Neural cell (in vitro differentiated cells): ENCODE measurements at regions not wholly inside any gene's neighbourhood (a gene's known extent, or its start where the extent isn't known, plus 50 kb on each side); places are given as distances from the start of the nearest gene placed in this dataset.
"Not testable (repeated sequence)": the region's sequence is repeated elsewhere in the genome, so short reads cannot be mapped to it uniquely, and the experiment has no call there.

Source experiments
- H2AFZ ChIP-seq: fragments of 200-600, 300-800 bp; sonication (generic), shearing (Covaris generic); 2 replicates; pipeline ENCODE4 v1.6.0; 2014; ENCODE audit warnings: low read depth, mild to moderate bottlenecking, antibody characterized with exemption, low read length, moderate library complexity
- H3F3A ChIP-seq: fragments of 200-600 bp; shearing (Covaris generic); 2 replicates; pipeline ENCODE4 v1.6.1; 2016; ENCODE audit warnings: mild to moderate bottlenecking, moderate library complexity, mixed read lengths, antibody characterized with exemption, low read length; ENCODE audit not compliant: insufficient read depth, poor library complexity, severe bottlenecking
- H3K27ac ChIP-seq: fragments of 200-600, 300-800 bp; sonication (generic), shearing (Covaris generic); 2 replicates; pipeline ENCODE4 v1.5.1; 2014; ENCODE audit warnings: mild to moderate bottlenecking, low read length, moderate library complexity
- H3K27me3 ChIP-seq: fragments of 300-800, 200-600 bp; sonication (generic), shearing (Covaris generic); 2 replicates; pipeline ENCODE4 v1.6.0; 2014; ENCODE audit warnings: mild to moderate bottlenecking, low read depth, low read length, moderate library complexity; ENCODE audit not compliant: insufficient read depth
- H3K36me3 ChIP-seq: fragments of 300-800, 200-600 bp; sonication (generic), shearing (Covaris generic); 2 replicates; pipeline ENCODE4 v1.5.1; 2014; ENCODE audit warnings: mild to moderate bottlenecking, antibody characterized with exemption, low read length, moderate library complexity; ENCODE audit not compliant: insufficient read depth
- H3K4me2 ChIP-seq: fragments of 300-800, 200-600 bp; sonication (generic), shearing (Covaris generic); 2 replicates; pipeline ENCODE4 v1.6.0; 2014; ENCODE audit warnings: mild to moderate bottlenecking, low read length
- H3K4me3 ChIP-seq: fragments of 300-800, 200-600 bp; sonication (generic), shearing (Covaris generic); 2 replicates; pipeline ENCODE4 v1.5.1; 2014; ENCODE audit warnings: mild to moderate bottlenecking, low read length, moderate library complexity
- H3K79me2 ChIP-seq: fragments of 200-600 bp; shearing (Covaris generic); replicated peaks from 2 replicates; pipeline ENCODE4 v1.6.0; 2014; ENCODE audit warnings: mild to moderate bottlenecking, low read length, moderate library complexity; ENCODE audit not compliant: insufficient read depth
- H3K9ac ChIP-seq: fragments of 300-800, 200-600 bp; sonication (generic), shearing (Covaris generic); 2 replicates; pipeline ENCODE4 v1.6.1; 2016; ENCODE audit warnings: mild to moderate bottlenecking, low read length, mixed read lengths
- H3K9me2 ChIP-seq: fragments of 200-600 bp; shearing (Covaris generic); 2 replicates; pipeline ENCODE4 v1.6.1; 2016; ENCODE audit warnings: mild to moderate bottlenecking, low read length, mixed read lengths; ENCODE audit not compliant: insufficient read depth
- H3K9me3 ChIP-seq: fragments of 200-600, 300-800 bp; sonication (generic), shearing (Covaris generic); 2 replicates; pipeline ENCODE4 v1.6.1; 2016; ENCODE audit warnings: mild to moderate bottlenecking, mixed run types, low read length, moderate library complexity, mixed read lengths
- H4K20me1 ChIP-seq: fragments of 200-600 bp; shearing (Covaris generic); 2 replicates; pipeline ENCODE4 v1.6.1; 2016; ENCODE audit warnings: mild to moderate bottlenecking, mixed run types; ENCODE audit not compliant: insufficient read depth
- EP300 ChIP-seq: fragments of 450-650 bp; conservative IDR thresholded peaks from 2 replicates; pipeline ENCODE4 v1.6.1; 2014; ENCODE audit warnings: antibody characterized with exemption, mild to moderate bottlenecking, moderate library complexity; ENCODE audit not compliant: poor library complexity, severe bottlenecking
- POLR2AphosphoS5 ChIP-seq: IDR thresholded peaks from 2 replicates; pipeline ENCODE4 v1.6.1; 2012
- REST ChIP-seq: IDR thresholded peaks from 2 replicates; pipeline ENCODE4 v1.6.1; 2012; ENCODE audit warnings: borderline replicate concordance
- TF ChIP-seq, protein P1 (sequence below): fragments of 450-650 bp; IDR thresholded peaks from 2 replicates; pipeline ENCODE4 v1.5.1; 2014; ENCODE audit warnings: antibody characterized with exemption, mild to moderate bottlenecking, moderate library complexity; ENCODE audit not compliant: poor library complexity, severe bottlenecking

GRCh38 chr5:1654786-1655495 lies 131.2 kb upstream of the LPCAT1 start:
- no peaks in the 10 kb centered on the region for H3K36me3 ChIP-seq
- no peaks in the 10 kb centered on the region for H3K79me2 ChIP-seq
- TF ChIP-seq, protein P1, sequence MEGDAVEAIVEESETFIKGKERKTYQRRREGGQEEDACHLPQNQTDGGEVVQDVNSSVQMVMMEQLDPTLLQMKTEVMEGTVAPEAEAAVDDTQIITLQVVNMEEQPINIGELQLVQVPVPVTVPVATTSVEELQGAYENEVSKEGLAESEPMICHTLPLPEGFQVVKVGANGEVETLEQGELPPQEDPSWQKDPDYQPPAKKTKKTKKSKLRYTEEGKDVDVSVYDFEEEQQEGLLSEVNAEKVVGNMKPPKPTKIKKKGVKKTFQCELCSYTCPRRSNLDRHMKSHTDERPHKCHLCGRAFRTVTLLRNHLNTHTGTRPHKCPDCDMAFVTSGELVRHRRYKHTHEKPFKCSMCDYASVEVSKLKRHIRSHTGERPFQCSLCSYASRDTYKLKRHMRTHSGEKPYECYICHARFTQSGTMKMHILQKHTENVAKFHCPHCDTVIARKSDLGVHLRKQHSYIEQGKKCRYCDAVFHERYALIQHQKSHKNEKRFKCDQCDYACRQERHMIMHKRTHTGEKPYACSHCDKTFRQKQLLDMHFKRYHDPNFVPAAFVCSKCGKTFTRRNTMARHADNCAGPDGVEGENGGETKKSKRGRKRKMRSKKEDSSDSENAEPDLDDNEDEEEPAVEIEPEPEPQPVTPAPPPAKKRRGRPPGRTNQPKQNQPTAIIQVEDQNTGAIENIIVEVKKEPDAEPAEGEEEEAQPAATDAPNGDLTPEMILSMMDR = no peak
- TF ChIP-seq POLR2AphosphoS5 (no peak), REST (no peak), EP300 (no peak)
- H3K9me3 ChIP-seq = no peaks in the 10 kb centered on the region
- H3K4me2 ChIP-seq = no peak overlapping the region
- no peak overlapping the region for H2AFZ ChIP-seq
- no peaks in the 10 kb centered on the region for H3K9me2 ChIP-seq
- H3K27me3 ChIP-seq = peaks cover 14% of the 10 kb centered on the region
- H3K9ac ChIP-seq = no peak overlapping the region
- no peaks in the 10 kb centered on the region for H4K20me1 ChIP-seq
- no peak overlapping the region for H3K4me3 ChIP-seq
- no peaks in the 10 kb centered on the region for H3F3A ChIP-seq
- no peak overlapping the region for H3K27ac ChIP-seq

DNA sequence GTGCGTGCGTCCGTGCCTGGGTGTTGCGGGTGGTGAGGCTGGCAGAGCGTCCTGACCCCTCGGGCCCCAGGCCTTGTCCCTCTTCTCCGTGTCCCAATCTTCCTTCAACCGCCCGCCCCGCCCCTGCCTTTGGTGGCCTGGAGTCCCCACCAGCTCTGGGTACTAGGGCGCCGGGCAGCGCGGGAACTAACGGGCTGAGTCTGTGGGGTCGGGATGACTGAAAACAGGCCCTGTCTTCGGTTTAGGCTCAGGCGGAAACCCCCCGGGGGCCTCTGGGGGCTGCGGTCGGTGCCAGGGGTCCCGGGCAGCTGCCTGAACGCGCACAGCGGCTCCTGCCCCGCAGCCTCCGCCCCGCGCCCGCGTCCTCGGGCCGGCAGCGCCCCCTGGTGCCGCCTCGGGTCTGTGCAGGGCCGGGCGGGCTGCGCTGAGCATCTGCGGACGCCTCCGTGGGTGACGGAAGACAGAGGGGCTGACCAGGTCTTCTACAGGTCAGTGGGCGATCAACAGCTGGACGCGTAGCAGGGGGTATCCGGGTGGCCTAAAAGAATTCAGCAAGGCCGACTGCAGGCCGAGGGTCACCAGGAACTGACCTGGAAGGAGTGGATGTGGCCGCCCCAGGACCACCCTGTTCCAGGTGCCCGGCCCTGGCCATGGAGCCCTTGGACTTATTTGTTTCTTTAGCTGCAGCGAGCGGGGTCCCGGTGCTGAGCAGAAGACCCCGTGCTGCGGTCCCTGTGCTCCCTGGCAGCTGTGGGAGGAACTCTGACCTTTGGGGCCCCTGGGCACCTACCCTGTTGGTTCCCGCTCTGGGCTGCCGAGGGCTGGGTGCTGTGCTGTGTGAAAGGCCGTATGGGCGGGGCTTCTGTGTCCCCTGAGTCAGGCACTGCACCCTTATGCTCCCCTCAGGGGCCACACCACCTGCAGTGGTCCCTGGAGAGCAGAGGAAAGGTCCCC lies 130.2 kb upstream of the LPCAT1 start:
- Histone ChIP-seq H3K4me3 (peak overlapping the region; percentile 33), H3K27me3 (peaks cover 14% of the 10 kb centered on the region)
- H3K36me3 ChIP-seq, H3K27ac ChIP-seq, H4K20me1 ChIP-seq, H3K79me2 ChIP-seq, H3K9me2 ChIP-seq, H3K4me2 ChIP-seq, H2AFZ ChIP-seq, H3K9ac ChIP-seq, H3F3A ChIP-seq, H3K9me3 ChIP-seq: not testable (repeated sequence)
- TF ChIP-seq, protein P1 = peak; percentile 62
